ENCODE measurements at regions not wholly inside any gene's neighbourhood (a gene's known extent, or its start where the extent isn't known, plus 50 kb on each side); places are given as distances from the start of the nearest gene placed in this dataset.

DNA sequence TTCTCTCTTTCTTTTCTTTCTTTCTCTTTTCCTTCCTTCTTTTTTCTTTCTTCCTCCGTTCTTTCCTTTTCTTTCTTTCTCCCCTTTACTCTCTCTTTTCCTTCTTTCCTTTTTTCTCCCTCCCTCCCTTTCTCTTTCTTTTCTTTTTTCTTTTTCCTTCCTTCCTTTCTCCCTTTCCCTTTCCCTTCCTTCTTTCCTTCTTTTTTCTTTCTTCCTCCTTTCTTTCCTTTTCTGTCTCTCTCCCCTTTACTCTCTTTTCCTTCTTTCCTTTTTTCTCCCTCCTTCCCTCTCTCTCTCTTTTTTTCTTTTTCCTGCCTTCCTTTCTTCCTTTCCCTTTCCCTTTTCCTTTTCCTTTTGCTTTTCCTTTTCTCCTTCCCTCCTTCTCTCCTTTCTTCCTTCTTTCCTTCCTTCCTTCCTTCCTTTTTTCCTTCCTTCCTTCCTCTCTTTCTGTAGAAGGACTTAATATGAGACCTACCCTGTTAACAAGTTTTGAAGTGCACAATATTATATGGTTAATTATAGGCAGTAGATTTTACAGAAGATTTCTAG is 142.7 kb upstream of the CD180 start:
- no peak for DNase-seq (ENCODE audit: low read depth in 2 of 2)

DNA sequence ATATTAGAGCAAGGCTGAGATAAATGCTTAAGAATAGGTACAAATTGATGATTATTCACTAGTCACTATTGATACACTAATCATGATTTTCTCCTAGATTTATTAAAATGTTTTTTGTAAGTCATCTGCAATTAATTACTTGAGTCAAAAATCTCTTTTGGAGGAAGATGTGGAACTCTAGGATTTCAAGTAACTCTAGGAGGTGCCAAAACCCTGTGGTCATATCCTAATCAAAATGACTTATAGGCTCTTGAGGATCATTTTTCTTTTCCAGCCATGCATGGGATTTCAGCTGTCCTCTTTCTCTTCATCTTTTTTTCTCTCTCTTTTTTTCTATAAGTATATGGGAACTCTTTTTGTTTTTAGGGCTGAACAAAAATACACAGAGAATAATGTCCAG is 141.8 kb upstream of the CD180 start:
- no peak for DNase-seq (ENCODE audit: low read depth in 2 of 2)

DNA sequence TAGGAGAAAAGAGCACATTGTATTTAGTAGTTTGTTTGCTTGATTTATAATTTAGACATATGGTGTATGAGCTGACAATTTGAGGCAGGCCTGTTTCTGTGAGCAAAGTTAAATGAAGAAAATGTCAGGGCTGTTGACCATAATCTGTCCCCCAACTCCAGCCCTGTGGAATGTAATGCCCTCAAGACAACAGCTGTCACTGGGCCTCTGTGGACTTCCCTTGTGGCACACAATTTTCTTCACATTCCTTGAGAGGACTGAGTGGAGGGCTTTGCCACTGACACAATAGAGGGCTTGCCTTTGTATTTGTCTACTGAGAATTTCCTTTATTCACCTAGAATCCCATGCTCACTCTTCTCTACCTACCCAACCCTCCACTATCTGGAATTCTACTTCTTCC is 141.2 kb upstream of the CD180 start:
- DNase-seq (ENCODE audit: low read depth in 2 of 2) = no peak

DNA sequence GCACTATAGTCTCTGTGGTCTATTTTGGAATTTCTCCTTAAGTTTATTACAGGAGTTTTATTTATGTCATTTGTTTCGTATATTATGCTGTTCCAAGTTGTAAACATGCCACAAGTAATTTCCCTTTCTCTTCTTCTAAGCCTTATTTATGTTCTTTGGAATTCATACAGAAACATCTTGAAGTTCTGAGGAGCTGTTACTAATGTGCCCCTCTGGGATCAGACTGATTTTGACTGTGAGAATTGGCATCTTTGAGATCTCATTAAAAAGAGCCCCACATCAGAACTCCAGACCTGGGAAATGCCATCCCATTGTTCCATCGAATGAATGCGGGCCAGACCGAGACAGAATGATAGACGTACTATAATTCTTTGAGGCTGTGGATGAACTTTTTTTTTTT is 138.8 kb upstream of the CD180 start:
- DNase-seq (ENCODE audit: low read depth in 2 of 2) = no peak

DNA sequence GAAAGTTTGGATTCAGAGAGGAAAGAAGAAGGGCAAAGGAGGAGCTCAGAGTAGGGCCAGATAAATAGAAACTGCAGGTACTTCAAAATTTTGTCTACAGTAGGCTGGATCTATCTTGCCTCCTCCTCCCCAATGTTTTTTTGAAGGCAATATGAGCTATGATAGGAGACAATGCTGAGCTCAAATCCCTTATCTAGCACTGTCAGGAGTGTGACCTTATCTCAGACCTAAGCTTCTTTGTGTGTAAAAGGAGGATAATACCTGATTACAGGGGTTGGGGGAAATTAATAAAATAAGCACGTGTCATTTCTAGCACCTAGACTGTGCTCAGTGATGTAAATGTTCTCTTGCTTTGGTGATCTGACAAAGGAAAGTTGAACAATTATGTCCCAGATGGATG is 137.8 kb upstream of the CD180 start:
- DNase-seq (ENCODE audit: low read depth in 2 of 2) = no peak

DNA sequence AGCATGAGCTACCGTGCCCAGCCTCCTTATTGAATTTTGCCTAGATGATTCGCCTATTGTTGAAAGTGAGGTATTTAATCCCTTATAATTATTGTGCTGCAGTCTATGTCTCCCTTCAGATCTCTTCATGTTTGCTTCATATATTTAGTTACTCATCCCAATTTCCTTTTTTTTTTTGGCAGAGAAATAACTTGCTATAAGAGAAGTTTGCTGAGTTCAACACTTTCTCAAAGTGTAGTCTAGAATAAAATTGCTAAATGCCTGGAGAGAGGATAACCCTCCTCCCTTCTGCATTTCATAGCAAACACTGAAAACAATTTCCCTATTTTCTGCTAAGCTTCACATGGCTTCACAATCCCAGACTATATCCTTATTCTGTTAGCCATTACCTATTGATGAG is 136.6 kb upstream of the CD180 start:
- DNase-seq (ENCODE audit: low read depth in 2 of 2) = no peak

DNA sequence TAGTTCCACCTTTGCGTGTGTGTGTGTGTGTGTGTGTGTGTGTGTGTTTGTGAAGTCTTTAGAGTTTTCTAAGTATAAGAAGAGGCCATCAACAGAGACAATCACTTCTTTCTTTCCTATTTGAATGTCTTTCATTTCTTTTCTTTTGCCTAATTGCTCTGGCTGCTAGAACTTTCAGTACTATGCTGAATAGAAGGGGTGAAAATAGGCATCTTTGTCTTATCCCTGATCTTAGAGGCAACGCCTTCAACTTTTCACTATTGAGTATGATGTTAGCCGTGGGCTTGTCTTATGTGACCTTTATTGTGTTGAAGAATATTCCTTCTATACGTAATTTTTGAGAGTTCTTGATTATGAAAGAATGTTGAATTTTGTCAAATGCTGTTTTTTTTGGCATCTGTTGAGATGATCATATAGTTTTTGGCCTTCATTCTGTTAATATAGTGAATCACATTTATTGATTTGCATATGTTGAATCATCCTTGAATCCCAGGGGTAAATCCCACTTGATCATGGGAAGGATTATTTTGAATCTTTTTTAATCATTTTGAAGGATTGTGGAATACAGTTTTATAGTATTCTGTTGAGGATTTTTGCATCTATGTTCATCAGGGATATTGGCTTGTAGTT is 134.8 kb upstream of the CD180 start:
- no peak for DNase-seq (ENCODE audit: low read depth in 2 of 2)

DNA sequence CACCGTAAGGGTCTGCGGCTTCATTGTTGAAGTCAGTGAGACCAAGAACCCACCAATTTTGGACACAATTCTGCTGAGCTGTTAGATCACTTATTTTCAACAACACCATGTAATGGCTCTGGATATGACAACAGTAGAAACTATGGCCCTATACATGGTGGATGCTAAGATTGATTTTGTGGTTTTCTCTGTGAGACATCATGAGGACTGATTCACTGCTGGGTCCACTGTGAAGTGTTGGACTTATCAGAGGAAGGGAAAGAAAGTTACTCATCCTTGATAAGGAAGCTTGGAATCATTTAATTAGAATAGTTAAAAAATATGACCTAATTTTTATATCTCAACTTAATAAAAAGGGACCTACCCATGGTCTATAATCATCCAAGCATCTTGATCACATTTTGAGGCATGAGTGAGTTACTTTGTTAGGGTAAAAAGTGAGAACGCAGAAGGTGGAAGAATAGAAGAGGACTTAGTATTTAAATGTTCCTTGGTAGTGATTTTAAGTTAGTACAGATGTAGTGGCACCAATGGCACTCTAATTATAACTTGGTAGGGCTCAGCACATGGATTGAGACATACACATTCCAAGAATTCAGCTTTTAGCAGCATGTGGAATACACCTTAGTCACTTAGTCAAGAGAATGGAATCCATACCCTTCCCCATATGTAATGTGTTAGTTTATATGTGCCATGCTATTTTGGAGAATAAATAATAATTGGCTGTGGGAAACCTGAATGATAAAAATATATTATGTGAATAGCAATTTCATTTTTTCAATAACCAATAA is 123.5 kb upstream of the CD180 start:
- DNase-seq (ENCODE audit: low read depth in 2 of 2) = no peak

DNA sequence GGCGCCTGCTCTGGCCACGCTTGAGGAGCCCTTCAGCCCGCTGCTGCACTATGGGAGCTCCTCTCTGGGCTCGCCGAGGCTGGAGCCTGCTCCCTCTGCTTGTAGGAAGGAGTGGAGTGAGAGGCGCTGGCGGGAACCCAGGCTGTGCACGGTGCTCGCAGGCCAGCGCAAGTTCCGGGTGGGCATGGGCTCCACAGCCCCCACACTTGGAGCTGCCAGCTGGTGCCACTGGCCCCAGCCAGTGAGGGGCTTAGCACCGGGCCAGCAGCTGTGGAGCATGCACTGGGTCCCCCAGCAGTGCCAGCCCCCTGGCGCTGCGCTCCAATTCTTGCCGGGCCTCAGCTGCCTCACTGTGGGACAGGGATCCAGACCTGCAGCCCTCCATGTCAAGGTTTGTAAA is 122.1 kb upstream of the CD180 start:
- no peak for DNase-seq (ENCODE audit: low read depth in 2 of 2)

DNA sequence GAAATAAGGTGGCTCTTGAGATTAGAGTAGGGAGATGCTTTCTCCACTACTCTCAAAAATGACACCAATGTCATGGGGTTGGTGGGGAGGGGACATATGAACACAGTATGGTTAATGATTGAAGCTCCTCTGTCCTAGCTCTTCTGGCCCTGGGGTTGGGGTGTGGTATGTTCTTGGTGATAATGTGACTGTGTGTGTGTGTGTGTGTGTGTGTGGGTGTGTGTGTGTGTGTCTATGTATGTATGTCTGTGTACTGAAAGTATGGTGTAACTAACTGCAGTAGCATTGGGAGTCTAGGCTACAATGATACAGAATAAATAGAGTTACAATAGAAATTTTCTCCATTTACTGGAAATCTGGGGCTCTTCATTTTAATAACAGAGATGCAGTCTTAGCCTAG is 121.0 kb upstream of the CD180 start:
- DNase-seq (ENCODE audit: low read depth in 2 of 2) = no peak

DNA sequence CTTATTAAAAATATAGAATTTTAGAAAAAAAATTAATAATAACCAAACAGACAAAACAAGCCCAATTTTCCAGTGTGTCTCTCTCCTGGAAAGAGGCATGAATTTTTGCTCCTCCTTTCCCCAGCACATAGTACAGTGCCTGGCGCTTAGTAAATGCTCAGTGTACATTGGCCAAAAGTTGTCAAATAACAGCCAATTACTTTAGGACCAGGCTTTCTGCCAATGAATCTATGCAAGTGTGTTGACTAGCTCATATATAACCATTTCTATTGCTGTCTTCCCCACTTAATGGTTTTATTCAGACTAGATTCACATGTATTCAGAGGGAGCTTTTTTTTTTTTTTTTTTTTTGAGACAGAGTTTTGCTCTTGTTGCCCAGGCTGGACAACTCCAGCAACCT is 120.1 kb upstream of the CD180 start:
- no peak for DNase-seq (ENCODE audit: low read depth in 2 of 2)

DNA sequence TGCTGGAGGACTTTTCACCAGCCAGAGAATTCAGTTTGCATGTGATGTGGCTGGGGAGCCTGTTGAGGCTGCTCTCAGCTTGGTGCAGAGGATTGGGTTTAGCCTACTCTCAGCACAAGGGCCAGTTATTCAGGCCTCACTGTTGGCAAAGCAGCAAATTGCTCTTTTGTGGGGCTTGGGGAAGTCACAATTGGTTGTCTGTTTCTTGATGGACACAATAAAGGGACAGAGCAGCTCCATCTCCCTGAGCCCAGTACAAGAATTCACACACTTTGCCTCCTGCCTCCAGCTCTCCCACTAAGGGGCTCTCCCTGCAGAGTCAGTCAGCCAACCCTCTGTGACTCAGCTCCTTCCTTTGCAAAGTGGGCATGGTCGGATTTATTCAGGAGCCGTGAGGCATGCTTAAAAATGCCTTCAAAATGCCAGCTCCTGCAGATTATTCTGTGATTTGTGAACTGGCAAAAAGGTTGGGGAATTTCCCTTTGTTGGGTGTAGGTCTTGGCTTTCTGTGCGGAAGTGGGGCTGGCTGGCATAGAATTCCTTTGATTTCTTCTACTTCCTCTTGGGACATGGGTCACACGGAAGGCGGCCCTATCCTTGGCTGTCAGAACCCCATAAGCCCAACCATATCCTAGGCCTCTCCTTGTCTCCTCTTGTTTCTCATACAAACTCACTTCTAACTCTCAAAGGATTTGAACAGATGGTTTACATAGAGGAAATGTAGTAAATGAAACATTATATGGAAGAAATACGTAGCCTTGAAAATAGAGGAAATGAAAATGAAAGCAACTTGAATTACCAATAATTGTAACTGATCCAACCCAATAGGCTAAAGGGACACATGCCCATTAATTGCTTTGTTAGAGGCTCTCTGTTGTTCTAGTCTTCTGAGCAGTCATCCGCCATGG is 118.7 kb upstream of the CD180 start:
- DNase-seq (ENCODE audit: low read depth in 2 of 2) = no peak

DNA sequence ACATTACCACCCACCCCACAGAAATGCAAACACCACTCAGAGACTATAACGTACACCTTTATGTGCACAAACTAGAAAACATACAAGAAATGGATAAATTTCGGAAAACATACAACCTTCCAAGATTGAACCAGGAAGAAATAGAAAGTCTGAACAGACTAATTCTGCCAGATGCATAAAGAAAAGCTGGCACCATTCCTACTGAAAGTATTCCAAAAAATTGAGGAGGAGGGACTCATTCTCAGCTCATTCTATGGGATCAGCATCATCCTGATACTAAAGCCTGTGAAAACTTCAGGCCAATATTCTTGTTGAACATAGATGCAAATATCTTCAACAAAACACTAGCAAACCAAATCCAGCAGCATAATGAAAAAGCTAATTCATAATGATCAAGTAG is 115.1 kb upstream of the CD180 start:
- no peak for DNase-seq (ENCODE audit: low read depth in 2 of 2)

DNA sequence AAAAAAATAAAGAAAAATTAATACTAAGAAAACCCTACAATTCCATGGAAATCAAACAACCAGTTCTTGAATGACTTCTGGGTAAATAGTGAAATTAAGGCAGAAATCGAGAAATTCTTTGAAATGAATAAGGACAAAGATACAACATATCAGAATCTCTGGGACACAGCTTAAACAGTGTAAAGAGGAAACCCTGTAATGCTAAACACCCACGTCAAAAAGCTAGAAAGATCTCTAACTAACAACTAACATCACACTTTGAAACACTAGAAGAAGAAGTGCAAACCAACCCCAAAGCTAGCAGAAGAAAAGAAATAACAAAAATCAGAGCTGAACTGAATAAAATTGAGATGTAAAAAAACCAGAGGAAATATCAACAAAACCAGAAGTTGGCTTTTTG is 114.6 kb upstream of the CD180 start:
- DNase-seq (ENCODE audit: low read depth in 2 of 2) = no peak

DNA sequence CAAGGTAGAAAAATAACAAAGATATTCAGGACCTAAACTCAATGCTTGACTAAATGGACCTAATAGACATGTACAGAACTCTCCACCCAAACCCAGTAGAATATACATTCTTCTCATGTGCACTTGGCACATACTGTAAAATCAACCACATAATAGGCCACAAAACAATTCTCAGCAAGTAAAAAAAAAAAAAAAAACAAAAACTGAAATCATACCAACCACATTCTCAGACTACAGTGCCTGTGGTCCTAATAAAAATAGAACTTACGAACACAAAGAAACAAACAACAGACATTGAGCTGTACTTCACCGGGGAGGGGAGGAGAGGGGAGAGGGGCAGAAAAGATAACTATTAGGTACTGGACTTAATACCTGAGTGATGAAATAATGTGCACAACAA is 114.1 kb upstream of the CD180 start:
- DNase-seq (ENCODE audit: low read depth in 2 of 2) = no peak

DNA sequence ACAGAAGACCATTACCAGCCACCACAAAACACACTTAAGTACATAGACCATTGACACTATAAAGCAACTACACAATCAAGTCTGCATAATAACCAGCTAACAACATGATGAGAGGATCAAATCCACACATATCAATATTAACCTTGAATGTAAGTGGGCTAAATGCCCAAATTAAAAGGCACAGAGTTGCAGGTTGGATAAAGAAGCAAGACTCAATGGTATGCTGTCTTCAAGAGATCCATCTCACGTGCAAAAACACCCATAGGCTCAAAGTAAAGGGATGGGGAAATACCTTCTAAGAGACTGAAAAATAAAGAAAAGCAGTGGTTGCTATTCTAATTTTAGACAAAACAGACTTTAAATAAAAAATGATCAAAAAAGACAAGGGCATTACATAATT is 113.6 kb upstream of the CD180 start:
- no peak for DNase-seq (ENCODE audit: low read depth in 2 of 2)

DNA sequence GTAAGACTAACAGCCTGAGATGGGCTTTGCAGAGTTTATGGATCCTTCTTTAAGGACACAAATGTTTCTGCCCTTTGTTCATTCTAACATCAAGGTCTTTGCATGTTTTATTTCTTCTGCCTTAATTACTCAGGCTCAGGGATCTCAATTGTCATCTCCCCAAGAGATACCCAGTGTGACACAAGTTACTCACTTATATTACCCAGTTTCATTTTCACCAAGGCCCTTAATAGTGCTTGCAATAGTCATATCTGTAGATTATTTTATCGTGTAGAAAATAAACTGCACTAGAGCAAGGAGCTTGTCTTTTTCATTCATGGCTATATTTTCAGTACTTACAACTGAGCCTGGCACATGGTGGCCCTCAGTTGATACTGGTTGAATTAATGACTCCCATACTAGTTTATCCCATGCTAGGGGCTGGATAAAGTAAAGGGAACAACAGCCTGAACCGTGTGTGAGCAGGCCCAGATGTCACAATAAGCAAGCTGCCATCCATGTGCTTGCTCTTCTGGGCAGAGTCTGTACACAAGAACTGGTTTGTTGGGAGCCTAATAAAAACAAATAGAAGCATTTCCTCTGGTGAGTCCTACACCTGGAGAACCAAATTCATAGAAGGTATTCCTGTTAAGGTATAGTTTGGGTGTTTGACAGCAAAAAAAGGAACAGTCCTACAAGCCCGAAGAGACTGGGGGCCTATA is 112.5 kb upstream of the CD180 start:
- DNase-seq (ENCODE audit: low read depth in 2 of 2) = no peak

DNA sequence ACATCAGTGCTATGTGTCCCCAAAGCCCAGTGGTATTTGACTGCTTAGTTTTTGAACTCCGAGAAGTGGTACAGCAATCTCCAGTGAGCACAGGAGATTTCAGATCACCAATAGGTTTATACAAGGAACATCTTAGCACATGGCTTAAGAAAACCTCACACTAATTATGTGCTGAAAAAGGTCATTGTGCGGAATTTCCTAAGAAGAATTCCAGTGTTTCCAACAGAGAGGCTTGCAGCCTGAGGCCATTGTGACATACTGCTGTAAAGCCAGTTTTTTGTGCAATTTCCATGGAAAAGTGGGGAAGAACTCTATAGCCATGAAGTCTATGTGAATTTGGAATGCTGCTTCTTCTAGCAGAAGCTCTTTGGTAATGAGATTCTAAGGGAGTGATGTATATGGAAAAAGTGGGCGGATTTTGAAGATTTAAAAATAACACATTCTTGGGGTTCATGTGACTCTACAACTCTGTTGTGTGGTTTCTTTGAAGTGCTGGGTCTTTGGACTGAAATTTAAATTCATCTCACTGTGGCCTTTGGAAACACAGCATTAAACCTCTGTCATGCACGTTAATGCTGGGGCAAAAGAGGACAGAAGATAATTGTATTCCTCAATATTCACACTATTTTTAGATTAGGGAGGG is 110.5 kb upstream of the CD180 start:
- no peak for DNase-seq (ENCODE audit: low read depth in 2 of 2)

DNA sequence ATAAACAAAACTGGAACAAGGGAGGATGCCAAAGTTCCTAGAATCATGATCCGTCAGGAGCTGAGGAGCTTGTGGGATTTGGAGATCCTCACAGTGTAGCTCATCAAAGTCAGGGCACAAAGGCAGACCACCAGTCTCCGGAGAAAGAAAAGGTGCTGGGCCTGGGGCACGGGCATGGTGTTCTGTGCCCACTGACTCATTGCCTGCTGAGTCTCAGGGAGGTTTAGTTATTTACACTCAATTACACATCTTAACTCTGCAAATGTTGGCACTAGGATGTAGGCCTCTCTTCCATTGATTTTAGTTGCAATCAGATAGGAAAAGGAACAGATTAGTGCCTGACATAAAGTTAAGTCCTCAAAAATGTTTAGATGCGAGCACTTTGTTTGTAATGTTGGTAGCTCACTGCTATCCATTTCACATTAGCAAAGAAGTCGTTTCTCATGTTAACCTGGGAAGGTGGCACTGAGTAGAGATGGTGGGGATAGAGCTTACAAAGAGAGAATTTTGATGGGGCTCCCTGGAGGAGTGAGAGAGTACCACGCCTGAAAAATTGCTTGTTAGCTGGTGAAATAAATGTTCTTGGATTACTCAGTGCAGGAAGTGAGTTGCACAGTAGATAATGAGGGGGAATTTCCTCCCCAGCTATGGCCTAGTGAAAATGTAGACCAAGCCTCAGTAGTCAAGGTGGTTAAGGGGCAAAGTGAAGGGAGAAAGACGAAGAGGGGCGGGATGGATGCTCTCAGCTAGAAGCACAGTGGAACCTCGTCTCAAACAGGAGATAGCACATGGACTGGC is 109.5 kb upstream of the CD180 start:
- no peak for DNase-seq (ENCODE audit: low read depth in 2 of 2)

DNA sequence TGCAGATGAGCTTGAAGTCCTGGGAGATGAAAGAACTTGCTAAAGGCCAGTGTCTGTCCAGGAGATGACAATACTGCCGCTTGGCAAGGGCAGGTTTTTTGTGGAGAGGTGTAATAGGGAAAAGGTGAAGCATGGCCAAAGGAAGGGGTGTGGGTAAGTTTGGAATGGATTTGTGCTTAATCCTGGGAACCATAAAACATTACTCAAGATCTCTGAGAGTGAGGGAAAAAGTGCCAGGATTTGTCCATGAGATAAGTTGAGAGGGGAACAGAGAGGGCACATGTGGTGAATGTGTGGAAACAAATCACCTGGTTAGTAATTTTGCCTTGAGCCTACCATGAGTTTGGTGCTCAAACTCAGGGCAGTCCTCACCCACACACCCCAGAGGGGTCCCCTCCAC is 108.8 kb upstream of the CD180 start:
- no peak for DNase-seq (ENCODE audit: low read depth in 2 of 2)

DNA sequence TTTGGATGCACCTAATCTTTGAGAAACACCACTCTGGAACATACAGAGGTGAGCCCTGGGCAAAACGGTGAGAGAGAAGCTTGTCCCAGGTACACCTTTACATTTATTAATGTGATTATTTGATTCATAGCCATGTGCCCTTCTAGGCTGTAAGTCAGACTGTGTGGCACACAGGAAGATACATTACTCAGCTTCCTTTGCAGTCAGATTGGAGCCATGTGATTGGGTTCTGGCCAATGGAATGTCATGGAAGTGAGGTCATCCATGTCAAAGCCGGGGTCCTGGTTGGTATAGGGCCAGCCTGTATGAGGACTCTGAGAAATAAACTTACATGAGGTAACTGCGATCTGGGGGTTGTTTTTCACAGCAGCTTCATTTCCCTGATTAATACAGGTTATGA is 106.8 kb upstream of the CD180 start:
- DNase-seq (ENCODE audit: low read depth in 2 of 2) = no peak

Data from activated CD4-positive, alpha-beta T cell treated with anti-CD3 and anti-CD28 coated beads for 24 hours (primary cell).